NCI-H526 treated with DMSO at 0.1 percent for 48 hours (cell line): ENCODE measurements at regions not wholly inside any gene's neighbourhood (a gene's known extent, or its start where the extent isn't known, plus 50 kb on each side); places are given as distances from the start of the nearest gene placed in this dataset.
A peak's percentile ranks its signal among the peaks of the same experiment; 100 is the strongest.
"Not testable (repeated sequence)": the region's sequence is repeated elsewhere in the genome, so short reads cannot be mapped to it uniquely, and the experiment has no call there.

Experiments used
- DNase-seq: peaks from one replicate; lab custom pipeline; 2025; lab: John Stamatoyannopoulos, UW

- DNase-seq = no peak
Measured at GRCh38 chr2:7676714-7677113, 759.5 kb downstream of the RNF144A start.

GRCh38 chr2:7681881-7682461 lies 764.8 kb downstream of the RNF144A start:
- no peak for DNase-seq

- no peak for DNase-seq
Measured at GRCh38 chr2:7683196-7683595, 766.0 kb downstream of the RNF144A start.

GRCh38 chr2:7683708-7684107 lies 766.5 kb downstream of the RNF144A start:
- DNase-seq = no peak

GRCh38 chr2:7685342-7686015 lies 768.3 kb downstream of the RNF144A start:
- no peak for DNase-seq

GRCh38 chr2:7686016-7686385 lies 768.8 kb downstream of the RNF144A start:
- no peak for DNase-seq

- no peak for DNase-seq
Measured at GRCh38 chr2:7691961-7692656, 774.9 kb downstream of the RNF144A start.

GRCh38 chr2:7692657-7693161 lies 775.5 kb downstream of the RNF144A start:
- no peak for DNase-seq

- no peak for DNase-seq
Measured at GRCh38 chr2:7693246-7694075, 776.2 kb downstream of the RNF144A start.

- DNase-seq = no peak
Measured at GRCh38 chr2:7694076-7694985, 777.1 kb downstream of the RNF144A start.

GRCh38 chr2:7696556-7696955 lies 779.3 kb downstream of the RNF144A start:
- not testable (repeated sequence) for DNase-seq

GRCh38 chr2:7697052-7697451 lies 779.8 kb downstream of the RNF144A start:
- DNase-seq = no peak

GRCh38 chr2:7701791-7702190 lies 784.6 kb downstream of the RNF144A start:
- no peak for DNase-seq

- DNase-seq = peak; percentile 95
Measured at GRCh38 chr2:7703048-7703447, 785.8 kb downstream of the RNF144A start.

GRCh38 chr2:7703543-7704144 lies 786.4 kb downstream of the RNF144A start:
- DNase-seq = peak; percentile 89

GRCh38 chr2:7704296-7704865 lies 787.2 kb downstream of the RNF144A start:
- no peak for DNase-seq

- no peak for DNase-seq
Measured at GRCh38 chr2:7706791-7707190, 789.6 kb downstream of the RNF144A start.

- DNase-seq = no peak
Measured at GRCh38 chr2:7707723-7708122, 790.5 kb downstream of the RNF144A start.

- no peak for DNase-seq
Measured at GRCh38 chr2:7709907-7710306, 792.7 kb downstream of the RNF144A start.

- DNase-seq = no peak
Measured at GRCh38 chr2:7711167-7711566, 794.0 kb downstream of the RNF144A start.
